ENCODE measurements at regions not wholly inside any gene's neighbourhood (a gene's known extent, or its start where the extent isn't known, plus 50 kb on each side); places are given as distances from the start of the nearest gene placed in this dataset.

DNA sequence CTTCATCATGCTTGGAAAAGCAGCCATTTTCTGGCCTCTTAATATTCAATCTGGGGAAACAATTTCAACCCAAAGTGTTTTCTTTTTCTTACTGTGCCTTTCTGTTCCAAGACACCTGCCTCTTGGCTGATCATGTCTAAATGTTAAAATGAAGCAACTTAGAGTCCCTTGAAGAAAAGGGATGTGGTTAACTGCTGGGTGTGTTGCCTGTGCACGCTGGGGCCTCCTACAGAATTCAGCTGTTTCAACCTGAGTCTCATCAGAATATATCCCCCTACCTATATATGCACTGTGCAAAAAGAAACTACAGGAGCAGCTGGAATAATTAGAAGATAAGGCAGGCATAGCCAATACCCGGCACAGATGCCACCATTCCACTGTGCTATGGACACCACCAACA is 222.0 kb downstream of the OMA1 start:
- TF ChIP-seq, protein P1, sequence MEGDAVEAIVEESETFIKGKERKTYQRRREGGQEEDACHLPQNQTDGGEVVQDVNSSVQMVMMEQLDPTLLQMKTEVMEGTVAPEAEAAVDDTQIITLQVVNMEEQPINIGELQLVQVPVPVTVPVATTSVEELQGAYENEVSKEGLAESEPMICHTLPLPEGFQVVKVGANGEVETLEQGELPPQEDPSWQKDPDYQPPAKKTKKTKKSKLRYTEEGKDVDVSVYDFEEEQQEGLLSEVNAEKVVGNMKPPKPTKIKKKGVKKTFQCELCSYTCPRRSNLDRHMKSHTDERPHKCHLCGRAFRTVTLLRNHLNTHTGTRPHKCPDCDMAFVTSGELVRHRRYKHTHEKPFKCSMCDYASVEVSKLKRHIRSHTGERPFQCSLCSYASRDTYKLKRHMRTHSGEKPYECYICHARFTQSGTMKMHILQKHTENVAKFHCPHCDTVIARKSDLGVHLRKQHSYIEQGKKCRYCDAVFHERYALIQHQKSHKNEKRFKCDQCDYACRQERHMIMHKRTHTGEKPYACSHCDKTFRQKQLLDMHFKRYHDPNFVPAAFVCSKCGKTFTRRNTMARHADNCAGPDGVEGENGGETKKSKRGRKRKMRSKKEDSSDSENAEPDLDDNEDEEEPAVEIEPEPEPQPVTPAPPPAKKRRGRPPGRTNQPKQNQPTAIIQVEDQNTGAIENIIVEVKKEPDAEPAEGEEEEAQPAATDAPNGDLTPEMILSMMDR (IDR thresholded peaks at IDR 0.05 in 4 of 5, conservative IDR thresholded peaks at IDR 0.05 in 1 of 5) = no peak
- no peak for TF ChIP-seq POLR2A (IDR thresholded peaks at IDR 0.05)
